ENCODE measurements at regions not wholly inside any gene's neighbourhood (a gene's known extent, or its start where the extent isn't known, plus 50 kb on each side); places are given as distances from the start of the nearest gene placed in this dataset.

- DNase-seq: no peak
- in situ Hi-C loops (cut with MboI; ENCODE audit: low pct_unique_long_range_greater_than_20kb, low sequenced_read_pairs): no loop called here
Observed at GRCh38 chr15:61687124-61687523, 373.1 kb downstream of the VPS13C start.

DNA sequence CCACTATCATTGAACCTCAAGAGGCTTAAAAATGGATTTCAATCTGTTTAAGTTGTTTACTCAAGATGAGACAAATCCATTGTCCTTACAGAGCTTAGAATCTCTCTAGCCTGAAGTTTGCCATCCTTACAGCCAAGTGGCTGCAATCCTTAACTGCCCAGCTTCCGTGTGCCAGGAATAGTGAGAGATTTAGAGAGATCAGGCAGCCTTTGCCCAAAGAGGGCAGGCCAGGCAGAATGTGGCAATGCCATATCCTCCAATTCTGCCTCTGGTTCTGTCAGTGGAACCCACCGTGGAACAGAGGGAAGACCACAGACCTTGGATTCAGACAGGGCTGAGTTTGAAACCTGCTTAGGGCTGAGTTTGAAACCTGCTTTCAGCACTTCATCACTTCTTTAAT lies 374.3 kb downstream of the VPS13C start:
- DNase-seq: no peak
- in situ Hi-C loops (cut with MboI; ENCODE audit: low pct_unique_long_range_greater_than_20kb, low sequenced_read_pairs): no loop called here

DNA sequence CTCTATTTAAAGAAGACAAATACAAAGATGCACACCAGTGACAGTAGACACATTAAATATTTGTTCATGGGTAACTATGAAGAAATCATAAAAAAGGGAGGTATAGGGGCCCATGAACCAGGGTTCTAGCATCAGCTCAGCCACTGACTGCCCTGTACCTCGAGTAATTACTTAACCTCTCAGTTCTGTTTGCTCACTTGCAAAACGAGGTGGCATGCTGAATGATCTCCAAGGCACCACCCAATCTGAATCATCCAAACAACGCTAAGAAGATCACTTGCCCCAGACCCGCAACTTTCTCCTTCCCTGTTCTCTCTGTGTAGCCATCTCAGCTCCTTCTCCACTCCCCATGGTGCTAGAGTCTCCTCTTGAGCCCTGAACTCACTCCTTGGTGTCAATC lies 374.7 kb downstream of the VPS13C start:
- in situ Hi-C loops (cut with MboI; ENCODE audit: low pct_unique_long_range_greater_than_20kb, low sequenced_read_pairs): no loop called here
- no peak for DNase-seq

DNA sequence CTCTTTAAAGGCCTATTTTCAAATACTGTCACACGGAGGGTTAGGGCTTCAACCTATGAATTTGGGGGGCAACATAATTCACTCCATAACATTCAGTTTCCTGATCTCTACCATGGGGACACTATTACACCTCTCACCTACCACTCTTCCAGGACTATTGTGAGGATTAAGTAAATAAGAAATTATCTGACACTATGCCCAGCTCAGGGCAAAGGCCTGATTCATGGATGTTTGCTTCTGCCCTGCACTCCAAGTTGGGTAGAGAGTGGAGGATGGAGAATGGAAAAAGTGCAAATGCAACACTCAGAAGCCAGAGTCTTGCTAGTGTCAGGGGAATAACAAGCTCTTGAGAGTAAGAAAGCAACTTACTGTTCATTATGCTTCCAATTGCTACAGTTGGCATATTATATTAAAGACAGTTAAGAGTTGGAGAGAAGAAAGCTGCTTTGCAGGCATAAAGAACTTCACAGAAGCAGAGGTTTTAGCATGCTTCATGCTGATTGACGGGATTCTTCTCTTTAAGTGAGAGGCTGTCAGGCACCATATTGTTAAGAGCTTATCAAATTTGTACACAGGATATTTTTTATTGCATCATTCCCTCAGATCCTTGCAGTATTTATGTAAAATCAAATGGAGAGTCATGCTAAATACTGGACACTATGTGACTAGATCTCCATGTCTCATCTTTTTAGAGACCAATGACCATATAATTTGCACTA lies 375.3 kb downstream of the VPS13C start:
- no peak for DNase-seq
- in situ Hi-C loops (cut with MboI; ENCODE audit: low pct_unique_long_range_greater_than_20kb, low sequenced_read_pairs): no loop called here

DNA sequence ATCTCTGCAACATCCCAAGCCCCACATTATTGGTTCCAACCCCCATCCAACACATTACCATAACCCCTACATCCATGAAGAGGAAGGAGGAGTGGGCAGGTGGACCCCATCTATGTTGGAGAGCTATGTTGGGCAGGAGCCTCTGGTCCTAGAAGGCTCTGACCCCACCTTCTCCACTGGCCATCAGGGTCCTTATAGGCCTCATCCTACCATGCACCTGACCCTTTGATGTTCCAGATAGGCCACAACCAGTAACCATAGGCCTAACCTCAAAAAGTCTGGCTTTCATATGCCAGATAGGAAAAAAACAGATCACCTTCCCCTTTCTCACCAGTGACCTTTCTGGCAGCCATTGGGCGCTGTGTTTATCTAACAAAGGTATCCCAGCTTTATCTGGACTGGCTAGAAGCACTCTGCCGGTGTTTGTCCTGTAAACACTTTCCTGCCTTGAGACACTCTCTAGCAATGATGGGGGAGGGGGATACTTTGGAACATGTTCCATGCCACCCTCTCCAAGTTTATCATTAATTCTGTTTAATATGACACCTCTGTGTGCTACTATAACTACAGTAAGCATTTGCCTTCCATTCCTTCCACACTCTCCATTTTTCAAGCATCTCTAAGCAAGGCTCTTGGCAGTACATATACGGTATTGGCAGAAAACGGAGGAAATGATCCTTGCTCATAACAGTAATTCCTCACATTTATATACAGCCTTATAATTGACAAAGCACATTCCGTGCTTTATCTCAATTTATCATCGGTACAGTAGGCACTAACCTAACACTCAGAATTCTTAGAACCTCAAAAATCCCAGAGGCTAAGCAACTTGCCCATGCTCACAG lies 377.1 kb downstream of the VPS13C start:
- in situ Hi-C loops (cut with MboI; ENCODE audit: low pct_unique_long_range_greater_than_20kb, low sequenced_read_pairs): no loop called here
- DNase-seq: no peak

GRCh38 chr15:61681676-61682075 lies 378.6 kb downstream of the VPS13C start:
- DNase-seq: no peak
- in situ Hi-C loops (cut with MboI; ENCODE audit: low pct_unique_long_range_greater_than_20kb, low sequenced_read_pairs): no loop called here

GRCh38 chr15:61681038-61681418 lies 379.2 kb downstream of the VPS13C start:
- in situ Hi-C loops (cut with MboI; ENCODE audit: low pct_unique_long_range_greater_than_20kb, low sequenced_read_pairs): no loop called here
- DNase-seq: peak; percentile 66

GRCh38 chr15:61680260-61681037 lies 379.8 kb downstream of the VPS13C start:
- in situ Hi-C loops (cut with MboI; ENCODE audit: low pct_unique_long_range_greater_than_20kb, low sequenced_read_pairs): no loop called here
- DNase-seq: no peak

DNA sequence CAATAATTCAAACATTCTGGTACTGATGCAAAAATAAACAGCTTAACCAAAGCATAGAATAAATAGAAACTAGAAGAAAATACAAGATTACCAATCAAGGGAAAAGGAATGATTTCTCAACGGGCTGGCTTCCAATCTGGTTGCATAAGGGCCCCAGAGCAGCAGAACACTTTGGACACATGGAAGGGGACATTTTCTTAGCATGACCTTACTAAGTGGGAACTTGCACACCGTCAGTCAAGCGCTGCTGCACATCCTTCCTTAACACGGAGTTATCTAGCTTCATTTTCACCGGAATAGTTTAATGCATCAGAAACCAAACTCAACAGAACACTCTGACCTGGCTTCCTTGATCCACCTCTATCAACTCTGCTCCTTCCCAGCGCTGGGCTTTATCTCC lies 388.5 kb downstream of the VPS13C start:
- no peak for DNase-seq
- in situ Hi-C loops (cut with MboI; ENCODE audit: low pct_unique_long_range_greater_than_20kb, low sequenced_read_pairs): no loop called here

- DNase-seq: no peak
- in situ Hi-C loops (cut with MboI; ENCODE audit: low pct_unique_long_range_greater_than_20kb, low sequenced_read_pairs): no loop called here
Observed at GRCh38 chr15:61668444-61668843, 391.8 kb downstream of the VPS13C start.

- in situ Hi-C loops (cut with MboI; ENCODE audit: low pct_unique_long_range_greater_than_20kb, low sequenced_read_pairs): no loop called here
- DNase-seq: no peak
Observed at GRCh38 chr15:61661791-61662190, 398.5 kb downstream of the VPS13C start.

- DNase-seq: no peak
- in situ Hi-C loops (cut with MboI; ENCODE audit: low pct_unique_long_range_greater_than_20kb, low sequenced_read_pairs): no loop called here
Observed at GRCh38 chr15:61660579-61660978, 399.7 kb downstream of the VPS13C start.

DNA sequence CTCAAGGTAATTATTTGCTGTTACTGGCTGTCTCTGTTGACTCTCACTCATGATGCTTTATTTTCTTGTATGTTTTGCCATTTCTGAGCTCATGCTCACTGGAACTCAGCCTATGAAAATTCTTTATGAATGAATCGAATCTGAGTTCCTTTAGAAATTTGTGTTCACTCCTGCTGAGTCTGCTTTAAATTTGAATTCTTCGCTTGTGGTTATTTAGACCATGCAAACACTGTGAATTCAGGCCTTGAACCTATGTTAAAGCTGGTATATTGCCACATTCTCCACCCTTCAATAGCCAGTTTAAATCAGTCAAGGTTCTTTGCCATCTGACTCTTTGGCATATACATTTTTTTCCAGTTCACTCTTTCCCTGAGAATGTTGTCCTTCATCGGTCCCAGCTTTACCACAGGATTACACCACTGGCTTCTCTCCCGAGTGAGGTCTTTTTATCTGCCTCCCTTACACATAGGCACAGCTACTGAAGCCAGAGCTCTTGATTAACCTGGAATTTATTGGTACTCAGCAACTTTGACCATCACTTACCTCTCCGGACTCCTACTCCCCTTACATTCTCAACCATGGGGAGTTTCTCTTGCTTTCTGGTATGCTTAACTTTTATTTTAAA lies 400.6 kb downstream of the VPS13C start:
- no peak for DNase-seq
- in situ Hi-C loops (cut with MboI; ENCODE audit: low pct_unique_long_range_greater_than_20kb, low sequenced_read_pairs): no loop called here

- DNase-seq: no peak
Observed at GRCh38 chr15:61657461-61657860, 402.8 kb downstream of the VPS13C start.

GRCh38 chr15:61656391-61656790 lies 403.9 kb downstream of the VPS13C start:
- no peak for DNase-seq
- in situ Hi-C loops (cut with MboI; ENCODE audit: low pct_unique_long_range_greater_than_20kb, low sequenced_read_pairs): no loop called here

More at GRCh38 chr15:61657461-61657860, 402.8 kb downstream of the VPS13C start:
- in situ Hi-C loops (cut with MboI; ENCODE audit: low pct_unique_long_range_greater_than_20kb, low sequenced_read_pairs): no loop called here

DNA sequence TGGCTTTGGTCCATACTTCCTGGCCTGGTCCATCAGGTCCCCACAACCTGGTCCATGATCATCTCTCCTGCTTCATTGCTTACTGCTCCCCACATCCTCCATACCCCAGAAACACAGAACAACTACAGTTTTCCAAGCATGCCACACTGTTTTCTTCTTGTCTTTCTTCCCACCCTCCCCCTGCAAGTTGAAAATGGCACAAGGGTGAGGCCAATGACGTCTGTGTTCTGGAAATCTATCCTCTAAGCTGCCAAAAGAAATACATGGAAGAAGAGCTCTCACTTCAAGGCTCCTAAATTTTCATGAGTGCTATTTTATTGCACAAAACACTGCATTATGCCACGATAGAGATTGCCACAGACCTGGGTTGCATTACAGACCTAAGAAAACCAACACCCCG lies 404.4 kb downstream of the VPS13C start:
- DNase-seq: no peak
- in situ Hi-C loops (cut with MboI; ENCODE audit: low pct_unique_long_range_greater_than_20kb, low sequenced_read_pairs): no loop called here

- DNase-seq: no peak
- in situ Hi-C loops (cut with MboI; ENCODE audit: low pct_unique_long_range_greater_than_20kb, low sequenced_read_pairs): no loop called here
Observed at GRCh38 chr15:61654918-61655317, 405.3 kb downstream of the VPS13C start.

GRCh38 chr15:61654002-61654740 lies 406.1 kb downstream of the VPS13C start:
- DNase-seq: no peak
- in situ Hi-C loops (cut with MboI; ENCODE audit: low pct_unique_long_range_greater_than_20kb, low sequenced_read_pairs): no loop called here

DNA sequence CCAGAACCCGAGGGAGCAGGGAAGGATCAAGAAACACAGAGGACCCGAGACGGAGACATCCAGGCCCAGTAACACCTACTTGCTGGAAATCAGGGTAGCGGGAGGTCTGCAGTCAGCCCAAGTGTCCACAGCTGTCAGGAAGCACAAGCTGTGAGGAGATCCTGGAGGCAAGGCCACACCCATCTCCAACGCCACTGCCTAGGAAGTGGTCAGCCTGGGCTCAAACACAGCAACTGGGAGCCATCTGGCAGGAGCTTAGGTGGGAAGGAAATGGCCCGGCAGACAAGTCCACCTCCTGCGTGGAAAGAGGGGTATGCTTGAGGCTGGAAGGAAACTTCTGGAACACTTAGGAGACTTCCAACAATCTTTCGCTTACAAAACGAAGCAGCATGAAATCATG lies 407.1 kb downstream of the VPS13C start:
- no peak for DNase-seq
- in situ Hi-C loops (cut with MboI; ENCODE audit: low pct_unique_long_range_greater_than_20kb, low sequenced_read_pairs): no loop called here

Measured in KBM-7 (cell line).